BJ (cell line): ENCODE measurements at regions not wholly inside any gene's neighbourhood (a gene's known extent, or its start where the extent isn't known, plus 50 kb on each side); places are given as distances from the start of the nearest gene placed in this dataset.

ENCODE experiments used
- CTCF ChIA-PET: fragments of 350-600 bp; formaldehyde crosslinking; extraction: SDS; loops from one replicate; lab custom pipeline; 2021; ENCODE audit warnings: antibody characterized with exemption, inconsistent platforms; lab: Yijun Ruan, JAX
- POLR2A ChIA-PET: fragments of 300-600 bp; sonication (Branson Sonifier 250); formaldehyde crosslinking; extraction: SDS; loops from one replicate; lab custom pipeline; 2021; ENCODE audit warnings: antibody characterized with exemption; lab: Charles Lee
- DNase-seq: peaks from one replicate; pipeline ENCODE4 v3.0.0-alpha.2; 2011; ENCODE audit warnings: low read depth
- H3K27me3 ChIP-seq: 2 replicates; pipeline ENCODE4 v1.6.0; 2011; ENCODE audit warnings: low read length; ENCODE audit not compliant: control insufficient read depth, insufficient read depth
- H3K36me3 ChIP-seq: 2 replicates; pipeline ENCODE4 v1.5.1; 2011; ENCODE audit warnings: low read length; ENCODE audit not compliant: control insufficient read depth, insufficient read depth
- H3K4me3 ChIP-seq: 2 replicates; pipeline ENCODE4 v1.5.1; 2011; ENCODE audit warnings: low read depth, mild to moderate bottlenecking, control low read depth, low read length
- CTCF ChIP-seq: IDR thresholded peaks from 2 replicates; pipeline ENCODE4 v1.5.1; 2011; ENCODE audit warnings: low read depth, mild to moderate bottlenecking, control low read depth, inconsistent platforms, low read length, moderate library complexity; ENCODE audit not compliant: insufficient read depth

- no peak for DNase-seq
- ChIA-PET CTCF (interaction anchor here (1.1 kb wide), 1 partner anchor 110 kb away, joined by 3 read pairs; no protein-coding TSS in a partner anchor), POLR2A (interaction anchor here (0.6 kb wide), 1 partner anchor 9 kb away, joined by 4 read pairs; no protein-coding TSS in a partner anchor)
- Histone ChIP-seq H3K27me3 (no peaks in the 10 kb centered on the region), H3K4me3 (no peak overlapping the region), H3K36me3 (no peaks in the 10 kb centered on the region)
- no peak for TF ChIP-seq CTCF
These were observed 104.5 kb upstream of the TAF1B start for GRCh38 chr2:9738535-9739496.

GRCh38 chr2:9739531-9739964, 103.7 kb upstream of the TAF1B start:
- TF ChIP-seq CTCF, result no peak
- no peaks in the 10 kb centered on the region for H3K27me3 ChIP-seq
- no peak overlapping the region for H3K4me3 ChIP-seq
- CTCF ChIA-PET, result no interaction called here
- DNase-seq, result no peak
- POLR2A ChIA-PET, result interaction anchor here (0.6 kb wide), 1 partner anchor 10 kb away, joined by 4 read pairs; no protein-coding TSS in a partner anchor
- no peaks in the 10 kb centered on the region for H3K36me3 ChIP-seq

- Histone ChIP-seq H3K27me3 (no peaks in the 10 kb centered on the region), H3K36me3 (no peaks in the 10 kb centered on the region), H3K4me3 (no peak overlapping the region)
- CTCF ChIA-PET, result no interaction called here
- POLR2A ChIA-PET, result no interaction called here
- DNase-seq, result no peak
- TF ChIP-seq CTCF, result no peak
These were observed 102.7 kb upstream of the TAF1B start for GRCh38 chr2:9740382-9741073.

GRCh38 chr2:9741110-9741509, 102.2 kb upstream of the TAF1B start:
- ChIA-PET POLR2A (no interaction called here), CTCF (no interaction called here)
- DNase-seq, result no peak
- no peaks in the 10 kb centered on the region for H3K27me3 ChIP-seq
- no peaks in the 10 kb centered on the region for H3K36me3 ChIP-seq
- no peak for TF ChIP-seq CTCF
- no peak overlapping the region for H3K4me3 ChIP-seq

GRCh38 chr2:9742601-9743000, 100.7 kb upstream of the TAF1B start:
- CTCF ChIA-PET, result interaction anchor here (0.6 to 1.3 kb wide), 2 partner anchors 15 to 174 kb away, joined by 3 to 5 read pairs; no protein-coding TSS in a partner anchor
- no peak for TF ChIP-seq CTCF
- no peak for DNase-seq
- POLR2A ChIA-PET, result no interaction called here
- Histone ChIP-seq H3K27me3 (no peaks in the 10 kb centered on the region), H3K4me3 (no peak overlapping the region), H3K36me3 (no peaks in the 10 kb centered on the region)
